Tibial artery (tissue), 4 donors: ENCODE measurements at regions not wholly inside any gene's neighbourhood (a gene's known extent, or its start where the extent isn't known, plus 50 kb on each side); places are given as distances from the start of the nearest gene placed in this dataset.

Source experiments
- DNase-seq, 2 donors: peaks; one replicate each; pipeline ENCODE4 v3.0.0-alpha.2; 2019
- H3K27ac ChIP-seq, 2 donors: fragments of 200-600 bp; sonication (generic) in 1 of 2; 1 replicate in 1 of 2; 2 replicates in 1 of 2; pipeline ENCODE4 v1.5.1; 2018 to 2019; ENCODE audit warnings: mild to moderate bottlenecking in 1 of 2
- H3K27me3 ChIP-seq, 2 donors: fragments of 200-600 bp; sonication (generic) in 1 of 2; one replicate each; pipeline versions ENCODE4 v1.5.1 to v1.6.0; 2016 to 2019
- H3K36me3 ChIP-seq, 3 donors: fragments of 200-600 bp; sonication (generic) in 2 of 3; one replicate each; pipeline ENCODE4 v1.5.1; 2016 to 2019; ENCODE audit warnings: mild to moderate bottlenecking in 2 of 3
- H3K4me1 ChIP-seq, 4 donors: fragments of 200-600 bp; sonication (generic) in 2 of 4; 1 replicate in 3 of 4; 2 replicates in 1 of 4; pipeline ENCODE4 v1.5.1; 2016 to 2019
- H3K4me3 ChIP-seq, 2 donors: fragments of 200-600 bp; sonication (generic) in 1 of 2; 1 replicate in 1 of 2; 2 replicates in 1 of 2; pipeline ENCODE4 v1.5.1; 2018 to 2019; ENCODE audit warnings: mild to moderate bottlenecking in 2 of 2
- H3K9me3 ChIP-seq, 3 donors: fragments of 200-600 bp; sonication (generic) in 1 of 3; one replicate each; pipeline ENCODE4 v1.5.1; 2016 to 2019
- intact Hi-C: fragments of 100-400 bp; cut with DNase I; formaldehyde crosslinking; loops from one replicate; pipeline ENCODE4 v1.15.0; 2023; ENCODE audit warnings: low total_unique reads
- TF ChIP-seq, protein P1 (sequence below), 2 experiments: fragments of 200-600 bp in 1 of 2; fragments of 450-650 bp in 1 of 2; IDR thresholded peaks; one replicate each; pipeline ENCODE4 v1.5.1; 2017 to 2019; ENCODE audit warnings: antibody characterized with exemption in 2 of 2, mild to moderate bottlenecking in 1 of 2, moderate library complexity in 1 of 2

DNA sequence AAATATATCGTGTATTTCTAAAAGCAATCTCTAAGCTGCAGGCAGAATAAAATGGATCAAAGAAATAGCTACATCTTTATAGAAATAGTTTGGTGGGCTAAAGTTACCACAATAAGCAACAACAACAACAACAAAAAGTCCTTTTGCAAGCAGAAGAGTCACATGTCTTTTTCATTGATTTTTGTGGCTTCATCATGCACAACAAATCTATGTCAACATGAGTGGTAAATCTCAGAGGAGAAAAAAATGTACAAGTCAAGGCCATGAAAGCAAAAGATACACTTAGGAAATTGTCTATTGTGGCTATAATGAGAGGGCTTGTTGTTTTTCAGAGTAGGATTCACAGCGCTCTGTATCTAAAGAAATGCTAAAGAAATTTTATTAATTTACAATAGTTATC, 269.7 kb downstream of the GRB14 start:
- Histone ChIP-seq H3K27ac (no peak overlapping the region), H3K4me1 (no peaks in the 10 kb centered on the region), H3K9me3 (no peaks in the 10 kb centered on the region), H3K4me3 (no peak overlapping the region), H3K27me3 (no peaks in the 10 kb centered on the region), H3K36me3 (no peaks in the 10 kb centered on the region)
- TF ChIP-seq, protein P1, sequence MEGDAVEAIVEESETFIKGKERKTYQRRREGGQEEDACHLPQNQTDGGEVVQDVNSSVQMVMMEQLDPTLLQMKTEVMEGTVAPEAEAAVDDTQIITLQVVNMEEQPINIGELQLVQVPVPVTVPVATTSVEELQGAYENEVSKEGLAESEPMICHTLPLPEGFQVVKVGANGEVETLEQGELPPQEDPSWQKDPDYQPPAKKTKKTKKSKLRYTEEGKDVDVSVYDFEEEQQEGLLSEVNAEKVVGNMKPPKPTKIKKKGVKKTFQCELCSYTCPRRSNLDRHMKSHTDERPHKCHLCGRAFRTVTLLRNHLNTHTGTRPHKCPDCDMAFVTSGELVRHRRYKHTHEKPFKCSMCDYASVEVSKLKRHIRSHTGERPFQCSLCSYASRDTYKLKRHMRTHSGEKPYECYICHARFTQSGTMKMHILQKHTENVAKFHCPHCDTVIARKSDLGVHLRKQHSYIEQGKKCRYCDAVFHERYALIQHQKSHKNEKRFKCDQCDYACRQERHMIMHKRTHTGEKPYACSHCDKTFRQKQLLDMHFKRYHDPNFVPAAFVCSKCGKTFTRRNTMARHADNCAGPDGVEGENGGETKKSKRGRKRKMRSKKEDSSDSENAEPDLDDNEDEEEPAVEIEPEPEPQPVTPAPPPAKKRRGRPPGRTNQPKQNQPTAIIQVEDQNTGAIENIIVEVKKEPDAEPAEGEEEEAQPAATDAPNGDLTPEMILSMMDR (IDR thresholded peaks at IDR 0.05), result no peak
- intact Hi-C loops, result no loop called here
- no peak for DNase-seq

DNA sequence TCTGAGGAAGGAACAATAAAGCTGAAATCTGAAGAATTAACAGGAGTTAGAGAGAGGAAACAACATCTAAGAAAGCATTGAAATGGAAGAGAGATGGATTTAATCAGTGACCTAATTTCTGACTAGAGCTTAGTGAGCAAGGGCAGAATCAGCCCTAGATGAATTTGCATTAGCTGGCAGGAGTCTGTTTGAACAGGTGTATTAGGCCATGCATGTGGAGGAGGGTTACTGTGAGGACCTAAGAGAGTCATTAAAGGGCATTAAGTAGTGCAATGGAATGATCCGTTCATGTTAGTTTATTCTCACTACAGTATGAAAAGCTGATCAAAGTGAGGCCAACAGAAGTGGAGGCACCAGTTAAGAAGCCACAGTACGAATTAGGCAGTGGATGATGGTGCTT, 285.3 kb downstream of the GRB14 start:
- Histone ChIP-seq H3K27ac (no peak overlapping the region), H3K4me3 (no peak overlapping the region), H3K4me1 (no peaks in the 10 kb centered on the region), H3K36me3 (no peaks in the 10 kb centered on the region), H3K27me3 (no peaks in the 10 kb centered on the region), H3K9me3 (no peaks in the 10 kb centered on the region)
- no peak for DNase-seq
- TF ChIP-seq, protein P1 (IDR thresholded peaks at IDR 0.05), result no peak
- intact Hi-C loops, result no loop called here

DNA sequence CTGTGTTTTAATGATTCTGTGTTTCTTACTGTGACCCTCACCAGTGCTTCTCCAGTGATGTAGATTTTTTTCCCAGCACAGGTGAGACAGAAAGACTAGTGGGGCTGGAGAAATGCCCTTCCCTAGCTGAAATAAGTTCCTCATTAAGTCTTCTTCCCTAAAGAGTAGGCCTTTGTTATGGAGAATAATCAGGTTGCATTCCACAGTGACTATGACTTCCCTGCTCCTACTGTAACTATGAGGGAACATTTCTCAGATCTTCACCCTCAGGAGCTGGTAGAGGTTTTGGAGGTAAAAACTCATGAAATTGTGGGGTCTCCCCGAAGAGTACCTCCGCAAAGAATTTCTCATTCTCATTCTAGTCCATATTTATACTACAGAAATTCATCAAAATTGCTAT, 286.2 kb downstream of the GRB14 start:
- Histone ChIP-seq H3K27ac (no peak overlapping the region), H3K9me3 (no peaks in the 10 kb centered on the region), H3K36me3 (no peaks in the 10 kb centered on the region), H3K27me3 (no peaks in the 10 kb centered on the region), H3K4me1 (no peaks in the 10 kb centered on the region), H3K4me3 (no peak overlapping the region)
- no peak for DNase-seq
- intact Hi-C loops, result no loop called here
- TF ChIP-seq, protein P1 (IDR thresholded peaks at IDR 0.05), result no peak

DNA sequence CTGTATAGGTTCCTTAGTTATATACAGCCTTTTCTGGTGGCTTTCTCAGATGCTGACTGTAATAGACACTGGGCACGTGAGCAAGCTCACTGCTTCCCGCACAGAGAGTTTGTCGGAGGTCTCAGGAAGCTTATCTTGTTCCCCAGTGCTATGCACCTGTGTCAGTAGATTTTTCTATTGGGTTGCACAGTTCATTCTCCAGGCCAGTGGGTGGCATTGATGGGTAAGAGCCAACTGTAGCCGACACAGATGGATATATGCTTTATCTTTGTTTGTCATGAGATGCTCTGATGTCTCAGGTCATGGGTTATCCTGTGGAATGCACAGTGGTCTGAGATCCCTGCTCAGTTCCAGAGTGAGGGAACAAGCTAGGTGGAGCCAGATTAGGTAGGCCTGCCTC, 293.0 kb downstream of the GRB14 start:
- DNase-seq, result no peak
- Histone ChIP-seq H3K4me3 (no peak overlapping the region), H3K4me1 (no peaks in the 10 kb centered on the region), H3K27ac (no peak overlapping the region), H3K36me3 (no peaks in the 10 kb centered on the region), H3K9me3 (no peaks in the 10 kb centered on the region), H3K27me3 (no peaks in the 10 kb centered on the region)
- TF ChIP-seq, protein P1 (IDR thresholded peaks at IDR 0.05), result no peak
- intact Hi-C loops, result no loop called here

DNA sequence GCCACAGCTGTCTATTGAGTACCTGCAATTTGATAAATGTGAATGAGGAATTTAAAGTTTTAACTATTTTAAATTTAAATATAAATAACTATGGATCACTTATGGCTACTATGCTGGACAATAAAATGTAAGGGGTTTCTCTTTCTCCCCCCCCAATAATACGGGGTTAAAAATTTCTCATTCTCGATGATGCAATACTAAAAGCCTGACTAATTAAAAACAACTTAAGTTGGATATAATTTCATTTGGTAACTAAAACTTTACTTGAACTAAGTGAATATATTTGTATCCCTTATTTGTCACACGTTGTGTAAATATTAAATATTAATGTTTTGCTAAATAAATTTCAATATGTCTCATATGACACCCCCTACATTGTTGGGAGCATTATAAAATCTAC, 297.3 kb downstream of the GRB14 start:
- TF ChIP-seq, protein P1 (IDR thresholded peaks at IDR 0.05), result no peak
- no peak for DNase-seq
- Histone ChIP-seq H3K4me1 (no peaks in the 10 kb centered on the region), H3K9me3 (peaks cover 0 to 7% (median 3%) of the 10 kb centered on the region in 3 donors), H3K36me3 (no peaks in the 10 kb centered on the region), H3K4me3 (no peak overlapping the region), H3K27me3 (no peaks in the 10 kb centered on the region), H3K27ac (no peak overlapping the region)
- intact Hi-C loops, result no loop called here

DNA sequence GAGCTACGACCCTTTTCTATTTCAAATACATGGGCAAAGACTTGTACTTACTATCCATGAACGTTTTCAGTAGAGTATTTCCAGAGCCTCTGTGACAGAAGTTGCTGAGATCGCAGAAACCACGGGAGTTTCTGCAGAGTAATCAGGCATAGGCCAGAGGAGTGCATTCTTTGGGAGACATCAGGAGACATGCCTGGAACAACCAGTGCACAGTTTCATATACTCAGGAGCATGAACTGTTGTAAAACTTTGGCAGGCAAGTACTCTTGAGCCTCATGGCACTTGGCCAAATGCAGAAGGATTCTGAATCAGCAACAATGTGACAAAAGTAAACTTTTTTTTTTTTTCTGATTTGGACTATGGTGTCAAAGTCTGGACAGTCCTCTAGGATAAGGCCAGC, 307.1 kb downstream of the GRB14 start:
- H3K36me3 ChIP-seq, result no peaks in the 10 kb centered on the region
- no peaks in the 10 kb centered on the region for H3K4me1 ChIP-seq
- no peak for DNase-seq
- intact Hi-C loops, result no loop called here
- no peaks in the 10 kb centered on the region for H3K9me3 ChIP-seq
- no peak overlapping the region for H3K4me3 ChIP-seq
- H3K27me3 ChIP-seq, result no peaks in the 10 kb centered on the region
- TF ChIP-seq, protein P1 (IDR thresholded peaks at IDR 0.05), result no peak
- no peak overlapping the region for H3K27ac ChIP-seq
